Sigmoid colon (tissue), 6 donors: ENCODE measurements at regions not wholly inside any gene's neighbourhood (a gene's known extent, or its start where the extent isn't known, plus 50 kb on each side); places are given as distances from the start of the nearest gene placed in this dataset.

ENCODE experiments used
- DNase-seq: peaks from one replicate; pipeline ENCODE4 v3.0.0-alpha.2; 2019
- H3K27ac ChIP-seq, 4 donors: fragments of 200-600 bp; sonication (generic); one replicate each; pipeline ENCODE4 v1.5.1; 2016 to 2019; ENCODE audit warnings: mild to moderate bottlenecking in 1 of 4
- H3K27me3 ChIP-seq, 3 donors: fragments of 200-600 bp; sonication (generic); one replicate each; pipeline ENCODE4 v1.5.1; 2019; ENCODE audit warnings: mild to moderate bottlenecking in 1 of 3
- H3K36me3 ChIP-seq, 4 donors: fragments of 200-600 bp; sonication (generic); one replicate each; pipeline ENCODE4 v1.5.1; 2016 to 2019
- H3K4me1 ChIP-seq, 4 donors: fragments of 200-600 bp; sonication (generic); one replicate each; pipeline ENCODE4 v1.5.1; 2017 to 2019
- H3K4me3 ChIP-seq, 4 donors: fragments of 200-600 bp; sonication (generic); one replicate each; pipeline ENCODE4 v1.5.1; 2017 to 2019; ENCODE audit warnings: mild to moderate bottlenecking in 2 of 4, moderate library complexity in 1 of 4
- H3K9me3 ChIP-seq, 4 donors: fragments of 200-600 bp in 3 of 4; sonication (generic) in 3 of 4; one replicate each; pipeline versions ENCODE4 v1.5.1 to v1.6.1; 2013 to 2019
- EP300 ChIP-seq, 4 donors: sonication (generic); formaldehyde crosslinking; IDR thresholded peaks; one replicate each; pipeline ENCODE4 v1.6.1; 2017; ENCODE audit warnings: antibody characterized with exemption in 4 of 4
- POLR2A ChIP-seq, 2 donors: fragments of 450-650 bp; IDR thresholded peaks; one replicate each; pipeline ENCODE4 v1.6.1; 2016; ENCODE audit warnings: antibody characterized with exemption in 2 of 2, mild to moderate bottlenecking in 2 of 2, moderate library complexity in 2 of 2
- POLR2AphosphoS5 ChIP-seq, 4 donors: sonication (generic); formaldehyde crosslinking; IDR thresholded peaks; one replicate each; pipeline ENCODE4 v1.6.1; 2017; ENCODE audit warnings: antibody characterized with exemption in 4 of 4
- WGBS, 2 donors: extraction: QIAGEN DNeasy Blood & Tissue Kit; methylation state at CpG; one replicate each; pipeline ENCODE4 v1.1.7; 2013; 5-methylcytosine and 5-hydroxymethylcytosine counted together
- intact Hi-C: fragments of 100-400 bp; cut with DNase I; formaldehyde crosslinking; loops from one replicate; pipeline ENCODE4 v1.15.1; 2023
- TF ChIP-seq, protein P1 (sequence below), 4 experiments: fragments of 450-650 bp in 3 of 4; fragments of 200-600 bp in 1 of 4; IDR thresholded peaks; one replicate each; pipeline ENCODE4 v1.5.1; 2016 to 2019; ENCODE audit warnings: antibody characterized with exemption in 4 of 4, mild to moderate bottlenecking in 3 of 4, moderate library complexity in 2 of 4
- donor health status: healthy with polysubstance abuse.
- donor health status: healthy.

DNA sequence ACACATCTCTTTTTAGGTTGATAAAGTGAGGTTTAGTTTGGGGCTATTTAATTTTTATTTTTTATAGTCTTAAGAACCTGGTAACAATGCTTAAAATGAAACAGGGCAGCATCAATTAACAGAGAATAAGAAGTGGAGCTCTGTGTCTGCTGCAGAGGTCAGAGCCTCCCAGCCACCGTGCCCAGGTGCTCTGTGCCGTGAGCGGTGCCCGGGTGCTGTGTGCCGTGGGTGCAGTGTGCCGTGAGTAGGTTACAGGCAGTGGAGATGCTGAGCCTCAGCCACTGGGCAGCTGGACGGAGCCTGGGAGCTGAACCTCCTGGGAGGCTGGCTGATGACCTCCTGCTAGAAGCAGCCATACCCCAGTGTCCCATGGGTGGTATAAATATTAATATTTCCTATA, 250.0 kb downstream of the KLF6 start:
- Histone ChIP-seq H3K36me3 (no peaks in the 10 kb centered on the region), H3K4me1 (peaks cover 0 to 26% (median 20%) of the 10 kb centered on the region in 4 donors), H3K9me3 (no peaks in the 10 kb centered on the region), H3K27ac (no peak overlapping the region), H3K4me3 (no peak overlapping the region), H3K27me3 (no peaks in the 10 kb centered on the region)
- intact Hi-C loops: no loop called here
- DNase-seq: no peak
- 93 to 97% methylated on average over 7 of the region's 7 CpGs for WGBS, 2 donors
- no peak for TF ChIP-seq POLR2A (IDR thresholded peaks at IDR 0.05)
- no peak for TF ChIP-seq POLR2AphosphoS5 (IDR thresholded peaks at IDR 0.05)

- H3K27ac ChIP-seq: no peak overlapping the region
- H3K36me3 ChIP-seq: no peaks in the 10 kb centered on the region
- 93% methylated on average over 10 of the region's 10 CpGs for WGBS, 2 donors
- no peaks in the 10 kb centered on the region for H3K9me3 ChIP-seq
- no peak overlapping the region for H3K4me3 ChIP-seq
- peaks cover 0 to 26% (median 19%) of the 10 kb centered on the region in 4 donors for H3K4me1 ChIP-seq
- H3K27me3 ChIP-seq: no peaks in the 10 kb centered on the region
- DNase-seq: no peak
- intact Hi-C loops: no loop called here
- no peak for TF ChIP-seq POLR2A (IDR thresholded peaks at IDR 0.05)
- TF ChIP-seq, protein P1, sequence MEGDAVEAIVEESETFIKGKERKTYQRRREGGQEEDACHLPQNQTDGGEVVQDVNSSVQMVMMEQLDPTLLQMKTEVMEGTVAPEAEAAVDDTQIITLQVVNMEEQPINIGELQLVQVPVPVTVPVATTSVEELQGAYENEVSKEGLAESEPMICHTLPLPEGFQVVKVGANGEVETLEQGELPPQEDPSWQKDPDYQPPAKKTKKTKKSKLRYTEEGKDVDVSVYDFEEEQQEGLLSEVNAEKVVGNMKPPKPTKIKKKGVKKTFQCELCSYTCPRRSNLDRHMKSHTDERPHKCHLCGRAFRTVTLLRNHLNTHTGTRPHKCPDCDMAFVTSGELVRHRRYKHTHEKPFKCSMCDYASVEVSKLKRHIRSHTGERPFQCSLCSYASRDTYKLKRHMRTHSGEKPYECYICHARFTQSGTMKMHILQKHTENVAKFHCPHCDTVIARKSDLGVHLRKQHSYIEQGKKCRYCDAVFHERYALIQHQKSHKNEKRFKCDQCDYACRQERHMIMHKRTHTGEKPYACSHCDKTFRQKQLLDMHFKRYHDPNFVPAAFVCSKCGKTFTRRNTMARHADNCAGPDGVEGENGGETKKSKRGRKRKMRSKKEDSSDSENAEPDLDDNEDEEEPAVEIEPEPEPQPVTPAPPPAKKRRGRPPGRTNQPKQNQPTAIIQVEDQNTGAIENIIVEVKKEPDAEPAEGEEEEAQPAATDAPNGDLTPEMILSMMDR (IDR thresholded peaks at IDR 0.05): no peak
- no peak for TF ChIP-seq EP300 (IDR thresholded peaks at IDR 0.05)
Measured at GRCh38 chr10:3534433-3534832, 250.6 kb downstream of the KLF6 start.

DNA sequence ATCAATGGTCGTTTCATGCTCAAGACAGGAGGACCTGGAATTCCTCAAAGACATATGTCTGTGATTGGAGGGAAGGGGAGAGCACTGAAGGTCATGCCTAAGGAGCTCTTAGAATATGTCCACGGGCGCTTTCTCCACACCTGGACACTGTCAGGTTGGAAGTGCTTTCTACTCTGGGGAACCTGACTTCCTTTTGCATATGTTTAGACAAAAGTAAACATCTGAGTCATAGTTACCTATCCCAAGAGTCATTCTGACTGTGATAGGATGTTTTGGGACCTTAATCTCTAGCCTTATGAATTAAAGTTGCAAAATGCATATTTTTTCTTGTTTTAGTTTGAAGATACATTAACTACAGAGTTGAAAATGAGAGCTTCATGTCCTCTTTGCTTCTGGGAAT, 251.7 kb downstream of the KLF6 start:
- Histone ChIP-seq H3K27ac (no peak overlapping the region), H3K36me3 (no peaks in the 10 kb centered on the region), H3K4me3 (no peak overlapping the region), H3K9me3 (no peaks in the 10 kb centered on the region), H3K27me3 (no peaks in the 10 kb centered on the region), H3K4me1 (peaks cover 0 to 19% (median 10%) of the 10 kb centered on the region in 4 donors)
- WGBS, 2 donors: 64 to 78% methylated on average over 3 of the region's 3 CpGs
- intact Hi-C loops: no loop called here
- no peak for DNase-seq
- TF ChIP-seq EP300 (IDR thresholded peaks at IDR 0.05) (no peak), POLR2A (IDR thresholded peaks at IDR 0.05) (no peak), POLR2AphosphoS5 (IDR thresholded peaks at IDR 0.05) (no peak)
- TF ChIP-seq, protein P1 (IDR thresholded peaks at IDR 0.05): no peak

- Histone ChIP-seq H3K27me3 (no peaks in the 10 kb centered on the region), H3K9me3 (no peaks in the 10 kb centered on the region), H3K27ac (no peak overlapping the region), H3K4me3 (no peak overlapping the region), H3K36me3 (no peaks in the 10 kb centered on the region), H3K4me1 (peaks cover 0 to 19% (median 5%) of the 10 kb centered on the region in 4 donors)
- 94 to 95% methylated on average over 12 of the region's 12 CpGs for WGBS, 2 donors
- TF ChIP-seq POLR2AphosphoS5 (IDR thresholded peaks at IDR 0.05): no peak
- TF ChIP-seq POLR2A (IDR thresholded peaks at IDR 0.05): no peak
- no peak for TF ChIP-seq EP300 (IDR thresholded peaks at IDR 0.05)
- TF ChIP-seq, protein P1 (IDR thresholded peaks at IDR 0.05): no peak
- intact Hi-C loops: no loop called here
- DNase-seq: no peak
Measured at GRCh38 chr10:3532644-3533043, 252.4 kb downstream of the KLF6 start.

GRCh38 chr10:3531670-3532069, 253.3 kb downstream of the KLF6 start:
- intact Hi-C loops: no loop called here
- H3K4me3 ChIP-seq: no peak overlapping the region
- no peak overlapping the region for H3K27ac ChIP-seq
- H3K4me1 ChIP-seq: peaks cover 0 to 25% (median 8%) of the 10 kb centered on the region in 4 donors
- WGBS, 2 donors: 94 to 95% methylated on average over 5 of the region's 5 CpGs
- DNase-seq: no peak
- TF ChIP-seq, protein P1 (IDR thresholded peaks at IDR 0.05): no peak
- TF ChIP-seq POLR2A (IDR thresholded peaks at IDR 0.05): no peak
- no peak for TF ChIP-seq EP300 (IDR thresholded peaks at IDR 0.05)
- TF ChIP-seq POLR2AphosphoS5 (IDR thresholded peaks at IDR 0.05): no peak
- H3K9me3 ChIP-seq: no peaks in the 10 kb centered on the region
- H3K27me3 ChIP-seq: no peaks in the 10 kb centered on the region
- H3K36me3 ChIP-seq: no peaks in the 10 kb centered on the region
